H9 (cell line): ENCODE measurements at regions not wholly inside any gene's neighbourhood (a gene's known extent, or its start where the extent isn't known, plus 50 kb on each side); places are given as distances from the start of the nearest gene placed in this dataset.

ENCODE experiments used
- DNase-seq: peaks from one replicate; pipeline ENCODE4 v3.0.0-alpha.2; 2017
- H2AFZ ChIP-seq: one replicate; pipeline ENCODE4 v1.6.1; 2013; ENCODE audit warnings: mild to moderate bottlenecking, low read length, control low read depth, moderate library complexity
- H2AK5ac ChIP-seq: 2 replicates; pipeline ENCODE4 v1.6.1; 2013; ENCODE audit warnings: low read length, control low read depth, mixed read lengths; ENCODE audit not compliant: insufficient read length
- H2BK120ac ChIP-seq: one replicate; pipeline ENCODE4 v1.6.1; 2013; ENCODE audit warnings: low read depth, mild to moderate bottlenecking, low read length, control low read depth, inconsistent platforms; ENCODE audit not compliant: poor library complexity, severe bottlenecking
- H2BK12ac ChIP-seq: 2 replicates; pipeline ENCODE4 v1.6.1; 2013; ENCODE audit warnings: low read length, control low read depth, mixed read lengths, low read depth; ENCODE audit not compliant: insufficient read length
- H2BK15ac ChIP-seq: 2 replicates; pipeline ENCODE4 v1.6.1; 2013; ENCODE audit warnings: low read depth, low read length, control low read depth
- H2BK20ac ChIP-seq: one replicate; pipeline ENCODE4 v1.6.1; 2013; ENCODE audit warnings: low read depth, mild to moderate bottlenecking, low read length, control low read depth, inconsistent platforms; ENCODE audit not compliant: poor library complexity, severe bottlenecking
- H2BK5ac ChIP-seq: 2 replicates; pipeline ENCODE4 v1.6.1; 2013; ENCODE audit warnings: low read length, control low read depth, mixed read lengths; ENCODE audit not compliant: insufficient read length
- H3K14ac ChIP-seq: 2 replicates; pipeline ENCODE4 v1.6.1; 2013; ENCODE audit warnings: low read length, control low read depth; ENCODE audit not compliant: insufficient read depth
- H3K18ac ChIP-seq: 2 replicates; pipeline ENCODE4 v1.6.1; 2013; ENCODE audit warnings: low read depth, mild to moderate bottlenecking, mixed read lengths, low read length, control low read depth; ENCODE audit not compliant: insufficient read length
- H3K23ac ChIP-seq: 2 replicates; pipeline ENCODE4 v1.6.1; 2013; ENCODE audit warnings: low read length, control low read depth, mixed read lengths, low read depth; ENCODE audit not compliant: insufficient read length
- H3K23me2 ChIP-seq: 2 replicates; pipeline ENCODE4 v1.6.1; 2013; ENCODE audit warnings: low read depth, mild to moderate bottlenecking, mixed read lengths, low read length, control low read depth; ENCODE audit not compliant: insufficient read length, poor library complexity, severe bottlenecking
- H3K27ac ChIP-seq: 2 replicates; pipeline ENCODE4 v1.5.1; 2013; ENCODE audit warnings: low read length, control low read depth, mixed read lengths, low read depth; ENCODE audit not compliant: insufficient read length
- H3K27me3 ChIP-seq: 2 replicates; pipeline ENCODE4 v1.6.1; 2013; ENCODE audit warnings: low read length, control low read depth, inconsistent platforms; ENCODE audit not compliant: insufficient read depth
- H3K4ac ChIP-seq: 2 replicates; pipeline ENCODE4 v1.6.1; 2013; ENCODE audit warnings: low read depth, mild to moderate bottlenecking, control low read depth, inconsistent platforms, low read length, moderate library complexity
- H3K4me1 ChIP-seq: 2 replicates; pipeline ENCODE4 v1.6.1; 2013; ENCODE audit warnings: low read length, control low read depth, inconsistent platforms; ENCODE audit not compliant: insufficient read depth
- H3K4me2 ChIP-seq: 2 replicates; pipeline ENCODE4 v1.6.1; 2013; ENCODE audit warnings: low read length, control low read depth, mixed read lengths; ENCODE audit not compliant: insufficient read length, insufficient read depth
- H3K56ac ChIP-seq: 2 replicates; pipeline ENCODE4 v1.6.1; 2013; ENCODE audit warnings: low read depth, mild to moderate bottlenecking, mixed read lengths, low read length, control low read depth; ENCODE audit not compliant: insufficient read length
- H3K79me1 ChIP-seq: 2 replicates; pipeline ENCODE4 v1.6.1; 2013; ENCODE audit warnings: low read depth, mild to moderate bottlenecking, moderate library complexity, low read length, control low read depth, inconsistent platforms; ENCODE audit not compliant: insufficient read depth, poor library complexity, severe bottlenecking
- H3K79me2 ChIP-seq: 2 replicates; pipeline ENCODE4 v1.6.1; 2013; ENCODE audit warnings: low read length, control low read depth, inconsistent platforms; ENCODE audit not compliant: insufficient read depth
- H3K9ac ChIP-seq: 2 replicates; pipeline ENCODE4 v1.6.1; 2013; ENCODE audit warnings: low read length, control low read depth, mixed read lengths; ENCODE audit not compliant: insufficient read length; ENCODE audit errors: extremely low read depth
- H3K9me3 ChIP-seq: one replicate; pipeline ENCODE4 v1.6.1; 2013; ENCODE audit warnings: low read depth, low read length, inconsistent platforms; ENCODE audit not compliant: control insufficient read depth
- H3T11ph ChIP-seq: one replicate; pipeline ENCODE4 v1.6.1; 2013; ENCODE audit warnings: mild to moderate bottlenecking, low read length, control low read depth, inconsistent platforms
- H4K20me1 ChIP-seq: one replicate; pipeline ENCODE4 v1.6.1; 2013; ENCODE audit not compliant: control insufficient read depth, insufficient read length, insufficient read depth
- H4K5ac ChIP-seq: 2 replicates; pipeline ENCODE4 v1.6.1; 2013; ENCODE audit warnings: low read depth, mild to moderate bottlenecking, mixed read lengths, low read length, control low read depth; ENCODE audit not compliant: insufficient read length
- H4K8ac ChIP-seq: replicated peaks from 2 replicates; pipeline ENCODE4 v1.6.1; 2013; ENCODE audit warnings: low read length, control low read depth, mixed read lengths, low read depth; ENCODE audit not compliant: insufficient read length
- H4K91ac ChIP-seq: 2 replicates; pipeline ENCODE4 v1.6.1; 2013; ENCODE audit warnings: low read depth, mild to moderate bottlenecking, moderate library complexity, mixed read lengths, low read length, control low read depth; ENCODE audit not compliant: insufficient read length
- H3K27ac Mint-ChIP-seq, 3 experiments: 2 replicates in 2 of 3; 3 replicates in 1 of 3; pipeline ENCODE4 v1.8.0; 2020 to 2021; ENCODE audit warnings: mixed read lengths in 3 of 3, mild to moderate bottlenecking in 1 of 3, moderate library complexity in 1 of 3
- H3K27me3 Mint-ChIP-seq: 2 replicates; pipeline ENCODE4 v1.8.0; 2021; ENCODE audit warnings: low read depth, mild to moderate bottlenecking, moderate library complexity, mixed read lengths
- H3K36me3 Mint-ChIP-seq, 3 experiments: 2 replicates in 2 of 3; 3 replicates in 1 of 3; pipeline ENCODE4 v1.8.0; 2020 to 2021; ENCODE audit warnings: low read depth in 3 of 3, mixed read lengths in 3 of 3; ENCODE audit not compliant: insufficient read depth in 1 of 3
- H3K4me1 Mint-ChIP-seq, 2 experiments: 2 replicates each; pipeline ENCODE4 v1.8.0; 2020; ENCODE audit warnings: mixed read lengths in 2 of 2
- H3K4me3 Mint-ChIP-seq, 2 experiments: 2 replicates in 1 of 2; 3 replicates in 1 of 2; pipeline ENCODE4 v1.8.0; 2020 to 2021; ENCODE audit warnings: mild to moderate bottlenecking in 2 of 2, mixed read lengths in 2 of 2, moderate library complexity in 1 of 2
- H3K9me3 Mint-ChIP-seq, 2 experiments: 2 replicates in 1 of 2; 3 replicates in 1 of 2; pipeline ENCODE4 v1.8.0; 2020; ENCODE audit warnings: mild to moderate bottlenecking in 2 of 2, mixed read lengths in 2 of 2, moderate library complexity in 1 of 2
- CTCF ChIP-seq: fragments of 200-600 bp; sonication (generic); conservative IDR thresholded peaks from 3 replicates; pipeline ENCODE4 v1.8.0; 2021; ENCODE audit warnings: antibody characterized with exemption, mild to moderate bottlenecking
- whole genome bisulfite sequencing: extraction: QIAGEN DNeasy Blood & Tissue Kit; methylation state at CpG from one replicate; pipeline ENCODE4 v1.1.7; 2013; ENCODE audit warnings: missing lambda C conversion rate, low lambda C conversion rate, mixed read lengths; ENCODE audit not compliant: insufficient read length; ENCODE audit errors: extremely low coverage; 5-methylcytosine and 5-hydroxymethylcytosine counted together

- no peak overlapping the region for H4K5ac ChIP-seq
- no peaks in the 10 kb centered on the region for H3K79me2 ChIP-seq
- H3K4ac ChIP-seq: no peak overlapping the region
- no peaks in the 10 kb centered on the region for H3K23me2 ChIP-seq
- peaks cover 5% of the 10 kb centered on the region for H3K27me3 Mint-ChIP-seq
- H3K56ac ChIP-seq: no peak overlapping the region
- H4K91ac ChIP-seq: no peak overlapping the region
- H2BK120ac ChIP-seq: no peak overlapping the region
- H3K36me3 Mint-ChIP-seq: peaks cover 0 to 27% (median 11%) of the 10 kb centered on the region in 3 experiments; a peak in 5 of 7 replicates
- H3K4me2 ChIP-seq: no peak overlapping the region
- DNase-seq: no peak
- no peak overlapping the region for H3K23ac ChIP-seq
- H3K14ac ChIP-seq: no peak overlapping the region
- H3K27ac Mint-ChIP-seq: no peak overlapping the region
- no peaks in the 10 kb centered on the region for H3K79me1 ChIP-seq
- H3K4me1 ChIP-seq: peaks cover 3% of the 10 kb centered on the region; the same call in 1 of the 2 replicates
- no peak overlapping the region for H3K18ac ChIP-seq
- no peak overlapping the region for H3K4me3 Mint-ChIP-seq
- H3K9ac ChIP-seq: no peak overlapping the region
- H2BK15ac ChIP-seq: no peak overlapping the region
- H2BK12ac ChIP-seq: no peak overlapping the region
- no peak overlapping the region for H2BK5ac ChIP-seq
- H3K4me1 Mint-ChIP-seq: peaks cover 48 to 52% of the 10 kb centered on the region in 2 experiments
- H3K9me3 Mint-ChIP-seq: peaks cover 18% of the 10 kb centered on the region in 2 experiments
- no peak overlapping the region for H3T11ph ChIP-seq
- no peak overlapping the region for H2BK20ac ChIP-seq
- no peak overlapping the region for H3K27ac ChIP-seq
- H3K9me3 ChIP-seq: no peaks in the 10 kb centered on the region
- H3K27me3 ChIP-seq: no peaks in the 10 kb centered on the region
- no peak overlapping the region for H4K8ac ChIP-seq
- H4K20me1 ChIP-seq: no peaks in the 10 kb centered on the region
- no CpG with 5 or more reads among the region's 5 CpGs for WGBS
- no peak for TF ChIP-seq CTCF
- no peak overlapping the region for H2AK5ac ChIP-seq
- no peak overlapping the region for H2AFZ ChIP-seq
Observed at GRCh38 chr6:170040906-170041305, 250.0 kb downstream of the DLL1 start.
